ENCODE measurements at regions not wholly inside any gene's neighbourhood (a gene's known extent, or its start where the extent isn't known, plus 50 kb on each side); places are given as distances from the start of the nearest gene placed in this dataset.

- TF ChIP-seq CTCF (IDR thresholded peaks at IDR 0.05; ENCODE audit: low read depth, low read length) (no peak), POLR2A (IDR thresholded peaks at IDR 0.05; ENCODE audit: extremely low read depth, insufficient read length) (no peak), MAX (IDR thresholded peaks at IDR 0.05; ENCODE audit: low read depth, low read length) (no peak)
Observed at GRCh38 chr13:81637457-81637856, 1296.5 kb upstream of the SPRY2 start.
